ENCODE measurements at regions not wholly inside any gene's neighbourhood (a gene's known extent, or its start where the extent isn't known, plus 50 kb on each side); places are given as distances from the start of the nearest gene placed in this dataset.

- H3K9me3 Mint-ChIP-seq (ENCODE audit: low read depth), result no peaks in the 10 kb centered on the region
- TF ChIP-seq, protein P1, sequence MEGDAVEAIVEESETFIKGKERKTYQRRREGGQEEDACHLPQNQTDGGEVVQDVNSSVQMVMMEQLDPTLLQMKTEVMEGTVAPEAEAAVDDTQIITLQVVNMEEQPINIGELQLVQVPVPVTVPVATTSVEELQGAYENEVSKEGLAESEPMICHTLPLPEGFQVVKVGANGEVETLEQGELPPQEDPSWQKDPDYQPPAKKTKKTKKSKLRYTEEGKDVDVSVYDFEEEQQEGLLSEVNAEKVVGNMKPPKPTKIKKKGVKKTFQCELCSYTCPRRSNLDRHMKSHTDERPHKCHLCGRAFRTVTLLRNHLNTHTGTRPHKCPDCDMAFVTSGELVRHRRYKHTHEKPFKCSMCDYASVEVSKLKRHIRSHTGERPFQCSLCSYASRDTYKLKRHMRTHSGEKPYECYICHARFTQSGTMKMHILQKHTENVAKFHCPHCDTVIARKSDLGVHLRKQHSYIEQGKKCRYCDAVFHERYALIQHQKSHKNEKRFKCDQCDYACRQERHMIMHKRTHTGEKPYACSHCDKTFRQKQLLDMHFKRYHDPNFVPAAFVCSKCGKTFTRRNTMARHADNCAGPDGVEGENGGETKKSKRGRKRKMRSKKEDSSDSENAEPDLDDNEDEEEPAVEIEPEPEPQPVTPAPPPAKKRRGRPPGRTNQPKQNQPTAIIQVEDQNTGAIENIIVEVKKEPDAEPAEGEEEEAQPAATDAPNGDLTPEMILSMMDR (IDR thresholded peaks at IDR 0.05; ENCODE audit: unreplicated experiment), result no peak
- H3K27me3 Mint-ChIP-seq, result peaks cover 49% of the 10 kb centered on the region
- H3K4me3 Mint-ChIP-seq (ENCODE audit: low read depth), result no peak overlapping the region
- DNase-seq (ENCODE audit: low spot score, unreplicated experiment), result no peak
- no peak overlapping the region for H3K27ac Mint-ChIP-seq
- no peaks in the 10 kb centered on the region for H3K36me3 Mint-ChIP-seq (ENCODE audit: insufficient read depth)
- H3K4me1 Mint-ChIP-seq (ENCODE audit: low read depth), result no peaks in the 10 kb centered on the region
Observed at GRCh38 chr20:37624963-37625362, 68.9 kb upstream of the CTNNBL1 start.

GRCh38 chr20:37622728-37623127, 71.1 kb upstream of the CTNNBL1 start:
- TF ChIP-seq, protein P1 (IDR thresholded peaks at IDR 0.05; ENCODE audit: unreplicated experiment), result no peak
- H3K36me3 Mint-ChIP-seq (ENCODE audit: insufficient read depth), result no peaks in the 10 kb centered on the region
- no peak for DNase-seq (ENCODE audit: low spot score, unreplicated experiment)
- no peaks in the 10 kb centered on the region for H3K9me3 Mint-ChIP-seq (ENCODE audit: low read depth)
- H3K27ac Mint-ChIP-seq, result no peak overlapping the region
- H3K4me1 Mint-ChIP-seq (ENCODE audit: low read depth), result no peaks in the 10 kb centered on the region
- no peak overlapping the region for H3K4me3 Mint-ChIP-seq (ENCODE audit: low read depth)
- peaks cover 43% of the 10 kb centered on the region for H3K27me3 Mint-ChIP-seq

DNA sequence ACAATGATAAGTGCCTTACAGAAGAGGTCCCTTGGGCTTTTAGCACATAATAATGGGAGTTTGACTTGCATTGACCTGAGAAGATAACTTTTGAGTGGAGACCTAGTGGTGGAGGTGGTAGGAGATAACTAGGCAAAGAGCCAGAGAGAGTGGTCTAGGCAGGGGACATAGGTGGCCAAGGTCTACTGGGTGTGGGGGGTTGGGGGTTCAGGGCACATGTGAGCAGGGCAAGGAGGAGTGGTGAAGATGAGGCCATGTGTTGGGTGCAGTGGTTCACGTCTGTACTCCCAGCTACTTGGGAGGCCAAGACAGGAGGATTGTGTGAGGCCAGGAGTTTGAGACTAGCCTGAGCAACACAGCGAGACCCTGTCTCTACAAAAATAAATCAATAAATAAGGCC, 74.3 kb upstream of the CTNNBL1 start:
- Mint-ChIP-seq H3K4me3 (ENCODE audit: low read depth) (no peak overlapping the region), H3K27ac (no peak overlapping the region), H3K36me3 (ENCODE audit: insufficient read depth) (no peaks in the 10 kb centered on the region), H3K27me3 (peaks cover 48% of the 10 kb centered on the region), H3K9me3 (ENCODE audit: low read depth) (no peaks in the 10 kb centered on the region), H3K4me1 (ENCODE audit: low read depth) (peaks cover 3% of the 10 kb centered on the region)
- TF ChIP-seq, protein P1 (IDR thresholded peaks at IDR 0.05; ENCODE audit: unreplicated experiment), result no peak
- no peak for DNase-seq (ENCODE audit: low spot score, unreplicated experiment)

DNA sequence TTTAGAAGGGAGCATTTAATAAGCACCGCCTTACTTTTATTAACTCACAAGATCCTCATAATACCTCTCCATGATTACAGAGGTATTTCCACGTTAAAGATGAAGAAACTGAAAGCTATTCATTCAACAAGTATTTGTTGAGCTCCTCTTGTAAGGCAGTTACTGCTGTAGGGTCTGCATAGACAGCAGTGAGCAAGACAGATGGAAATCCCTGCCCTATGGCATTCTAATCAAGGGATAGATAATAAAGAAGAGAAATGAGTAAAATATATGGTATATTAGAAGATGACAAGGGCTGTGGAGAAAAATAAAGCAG, 77.8 kb upstream of the CTNNBL1 start:
- Mint-ChIP-seq H3K27me3 (peaks cover 45% of the 10 kb centered on the region), H3K27ac (no peak overlapping the region), H3K9me3 (ENCODE audit: low read depth) (no peaks in the 10 kb centered on the region), H3K4me3 (ENCODE audit: low read depth) (no peak overlapping the region), H3K36me3 (ENCODE audit: insufficient read depth) (no peaks in the 10 kb centered on the region), H3K4me1 (ENCODE audit: low read depth) (peaks cover 3% of the 10 kb centered on the region)
- TF ChIP-seq, protein P1 (IDR thresholded peaks at IDR 0.05; ENCODE audit: unreplicated experiment), result no peak
- no peak for DNase-seq (ENCODE audit: low spot score, unreplicated experiment)

DNA sequence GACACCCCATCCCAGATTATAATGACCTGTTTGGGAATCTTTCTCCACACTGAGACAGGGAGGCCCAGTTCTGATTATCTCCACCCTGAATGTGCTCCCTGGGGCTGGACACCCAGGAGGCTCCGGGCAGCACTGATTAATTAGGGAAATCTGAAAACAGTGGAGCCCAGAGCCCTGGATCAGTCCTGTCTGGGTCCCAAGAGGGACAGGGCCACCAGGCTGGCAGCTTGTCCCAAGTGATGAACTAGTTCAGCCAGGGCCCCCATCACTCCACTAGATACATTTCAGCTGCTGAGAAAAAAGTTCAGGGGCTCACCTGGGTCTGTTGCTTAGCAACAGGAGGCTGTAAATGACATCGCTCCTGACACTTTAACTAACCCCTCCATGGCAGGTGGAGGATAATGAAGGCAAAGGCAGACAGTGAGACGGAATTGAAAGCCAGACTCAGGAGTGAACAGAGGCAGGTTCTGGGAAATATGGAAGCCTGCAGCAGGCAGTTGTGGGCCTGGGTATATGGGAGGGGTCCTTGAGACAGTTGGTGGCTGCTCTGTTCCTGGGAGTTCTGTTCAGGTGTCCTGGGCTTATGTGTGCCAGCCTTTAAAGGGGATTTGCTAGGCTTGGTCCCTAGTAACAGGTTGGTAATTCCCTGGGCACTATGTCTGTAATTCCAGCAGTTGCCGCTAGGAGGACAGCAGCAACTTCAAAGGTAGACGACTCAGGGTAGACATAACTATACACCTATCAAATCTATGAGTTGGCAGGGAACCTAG, 78.3 kb upstream of the CTNNBL1 start:
- DNase-seq (ENCODE audit: low spot score, unreplicated experiment), result no peak
- H3K27ac Mint-ChIP-seq, result no peak overlapping the region
- H3K27me3 Mint-ChIP-seq, result peaks cover 39% of the 10 kb centered on the region
- TF ChIP-seq, protein P1 (IDR thresholded peaks at IDR 0.05; ENCODE audit: unreplicated experiment), result peak; percentile 68
- H3K4me3 Mint-ChIP-seq (ENCODE audit: low read depth), result no peak overlapping the region
- H3K9me3 Mint-ChIP-seq (ENCODE audit: low read depth), result no peaks in the 10 kb centered on the region
- H3K4me1 Mint-ChIP-seq (ENCODE audit: low read depth), result peaks cover 3% of the 10 kb centered on the region
- H3K36me3 Mint-ChIP-seq (ENCODE audit: insufficient read depth), result no peaks in the 10 kb centered on the region
